ENCODE measurements at regions not wholly inside any gene's neighbourhood (a gene's known extent, or its start where the extent isn't known, plus 50 kb on each side); places are given as distances from the start of the nearest gene placed in this dataset.

GRCh38 chr7:46387646-46388045, 466.6 kb upstream of the IGFBP3 start:
- DNase-seq, result no peak

- DNase-seq, result no peak
Observed at GRCh38 chr7:46386428-46387399, 465.6 kb upstream of the IGFBP3 start.

GRCh38 chr7:46385662-46386309, 464.7 kb upstream of the IGFBP3 start:
- DNase-seq, result no peak

- no peak for DNase-seq
Observed at GRCh38 chr7:46383605-46384004, 462.5 kb upstream of the IGFBP3 start.

GRCh38 chr7:46369933-46370654, 449.0 kb upstream of the IGFBP3 start:
- DNase-seq, result peak; percentile 85

- DNase-seq, result no peak
Observed at GRCh38 chr7:46368871-46369270, 447.8 kb upstream of the IGFBP3 start.

GRCh38 chr7:46366526-46366925, 445.5 kb upstream of the IGFBP3 start:
- no peak for DNase-seq

- no peak for DNase-seq
Observed at GRCh38 chr7:46363688-46364087, 442.6 kb upstream of the IGFBP3 start.

- DNase-seq, result no peak
Observed at GRCh38 chr7:46360811-46361210, 439.7 kb upstream of the IGFBP3 start.

GRCh38 chr7:46360296-46360695, 439.2 kb upstream of the IGFBP3 start:
- no peak for DNase-seq

- no peak for DNase-seq
Observed at GRCh38 chr7:46357851-46358250, 436.8 kb upstream of the IGFBP3 start.

GRCh38 chr7:46357290-46357689, 436.2 kb upstream of the IGFBP3 start:
- DNase-seq, result no peak

- DNase-seq, result no peak
Observed at GRCh38 chr7:46356371-46356770, 435.3 kb upstream of the IGFBP3 start.

- no peak for DNase-seq
Observed at GRCh38 chr7:46355331-46355730, 434.3 kb upstream of the IGFBP3 start.

GRCh38 chr7:46352004-46352954, 431.2 kb upstream of the IGFBP3 start:
- no peak for DNase-seq

- no peak for DNase-seq
Observed at GRCh38 chr7:46349490-46349889, 428.4 kb upstream of the IGFBP3 start.

- DNase-seq, result no peak
Observed at GRCh38 chr7:46344533-46344932, 423.5 kb upstream of the IGFBP3 start.

GRCh38 chr7:46343802-46344201, 422.7 kb upstream of the IGFBP3 start:
- no peak for DNase-seq

- no peak for DNase-seq
Observed at GRCh38 chr7:46322937-46323336, 401.9 kb upstream of the IGFBP3 start.

GRCh38 chr7:46321556-46322205, 400.6 kb upstream of the IGFBP3 start:
- DNase-seq, result no peak

- no peak for DNase-seq
Observed at GRCh38 chr7:46320956-46321355, 399.9 kb upstream of the IGFBP3 start.

- DNase-seq, result no peak
Observed at GRCh38 chr7:46319841-46320240, 398.8 kb upstream of the IGFBP3 start.

Measured in NCI-H446 treated with DMSO at 0.1 percent for 48 hours (cell line).